BLaER1 treated with 17β-estradiol and CSF1 and Interleukin-3, amounts not matched to agents 10 nM and 100 nM (cell line): ENCODE measurements at regions not wholly inside any gene's neighbourhood (a gene's known extent, or its start where the extent isn't known, plus 50 kb on each side); places are given as distances from the start of the nearest gene placed in this dataset.

ENCODE experiments used
- H3K27ac ChIP-seq, 11 experiments: shearing (Covaris generic); formaldehyde crosslinking; 2 replicates each; pipeline ENCODE4 v1.8.1; 2022
- H3K27me3 ChIP-seq, 11 experiments: shearing (Covaris generic); formaldehyde crosslinking; 2 replicates each; pipeline ENCODE4 v1.8.1; 2022
- H3K36me3 ChIP-seq, 11 experiments: shearing (Covaris generic); formaldehyde crosslinking; 2 replicates each; pipeline ENCODE4 v1.8.1; 2022
- H3K4me1 ChIP-seq, 10 experiments: shearing (Covaris generic); formaldehyde crosslinking; 2 replicates each; pipeline ENCODE4 v1.8.1; 2022
- H3K4me2 ChIP-seq, 11 experiments: shearing (Covaris generic); formaldehyde crosslinking; 2 replicates each; pipeline ENCODE4 v1.8.1; 2022
- H3K4me3 ChIP-seq, 10 experiments: shearing (Covaris generic); formaldehyde crosslinking; 2 replicates each; pipeline ENCODE4 v1.8.1; 2022
- H3K9ac ChIP-seq, 11 experiments: shearing (Covaris generic); formaldehyde crosslinking; 2 replicates each; pipeline ENCODE4 v1.8.1; 2022
- H3K9me3 ChIP-seq, 11 experiments: shearing (Covaris generic); formaldehyde crosslinking; replicated peaks in 1 of 11; 2 replicates each; pipeline ENCODE4 v1.8.1; 2022
- H4K20me1 ChIP-seq, 11 experiments: shearing (Covaris generic); formaldehyde crosslinking; 2 replicates each; pipeline ENCODE4 v1.8.1; 2022
- Cebpa-rat ChIP-seq, 11 experiments: shearing (Covaris generic); IDR thresholded peaks; 2 replicates each; pipeline ENCODE4 v1.8.1; 2022

GRCh38 chr2:65662654-65663432 lies 230.4 kb upstream of the SPRED2 start:
- peaks cover 6 to 18% (median 14%) of the 10 kb centered on the region in 11 experiments; a peak in 18 of 22 replicates for H3K9me3 ChIP-seq
- TF ChIP-seq Cebpa-rat (IDR thresholded peaks at IDR 0.05) = no peak
- no peaks in the 10 kb centered on the region for H3K27me3 ChIP-seq
- H3K4me1 ChIP-seq = peaks cover 15 to 41% (median 26%) of the 10 kb centered on the region in 10 experiments
- H4K20me1 ChIP-seq = no peaks in the 10 kb centered on the region
- no peak overlapping the region for H3K27ac ChIP-seq
- peak overlapping the region in 8 of 10 experiments; percentile 1 to 52 (median 32); a peak in 8 of 20 replicates for H3K4me3 ChIP-seq
- H3K4me2 ChIP-seq = peak overlapping the region; percentile 60 to 80 (median 74)
- H3K9ac ChIP-seq = peak overlapping the region in 3 of 11 experiments; percentile 3 to 16 (median 9); a peak in 2 of 22 replicates
- H3K36me3 ChIP-seq = no peaks in the 10 kb centered on the region

- Histone ChIP-seq H3K27me3 (no peaks in the 10 kb centered on the region), H4K20me1 (no peaks in the 10 kb centered on the region), H3K36me3 (no peaks in the 10 kb centered on the region), H3K9ac (peak overlapping the region in 4 of 11 experiments; percentile 3 to 29 (median 12); a peak in 1 of 22 replicates), H3K27ac (no peak overlapping the region), H3K4me1 (peaks cover 15 to 41% (median 26%) of the 10 kb centered on the region in 10 experiments), H3K4me3 (peak overlapping the region in 8 of 10 experiments; percentile 1 to 52 (median 32); a peak in 10 of 20 replicates), H3K4me2 (peak overlapping the region; percentile 60 to 80 (median 74)), H3K9me3 (peaks cover under 1 to 10% (median 7%) of the 10 kb centered on the region in 11 experiments; a peak in 17 of 22 replicates)
- no peak for TF ChIP-seq Cebpa-rat (IDR thresholded peaks at IDR 0.05)
These were observed 229.7 kb upstream of the SPRED2 start for GRCh38 chr2:65661980-65662653.

- no peak overlapping the region for H3K4me3 ChIP-seq
- H3K9me3 ChIP-seq = no peaks in the 10 kb centered on the region
- no peaks in the 10 kb centered on the region for H3K27me3 ChIP-seq
- no peaks in the 10 kb centered on the region for H4K20me1 ChIP-seq
- TF ChIP-seq Cebpa-rat (IDR thresholded peaks at IDR 0.05) = no peak
- H3K4me2 ChIP-seq = no peak overlapping the region
- H3K9ac ChIP-seq = no peak overlapping the region
- no peaks in the 10 kb centered on the region for H3K36me3 ChIP-seq
- no peak overlapping the region for H3K27ac ChIP-seq
- peaks cover 11 to 27% (median 19%) of the 10 kb centered on the region in 10 experiments for H3K4me1 ChIP-seq
These were observed 227.9 kb upstream of the SPRED2 start for GRCh38 chr2:65660340-65660739.

- TF ChIP-seq Cebpa-rat (IDR thresholded peaks at IDR 0.05) = no peak
- Histone ChIP-seq H4K20me1 (no peaks in the 10 kb centered on the region), H3K9ac (no peak overlapping the region), H3K27me3 (no peaks in the 10 kb centered on the region), H3K36me3 (no peaks in the 10 kb centered on the region), H3K4me2 (no peak overlapping the region), H3K4me1 (peaks cover 11 to 23% (median 19%) of the 10 kb centered on the region in 10 experiments), H3K4me3 (no peak overlapping the region), H3K27ac (no peak overlapping the region), H3K9me3 (no peaks in the 10 kb centered on the region)
These were observed 226.5 kb upstream of the SPRED2 start for GRCh38 chr2:65658881-65659280.

DNA sequence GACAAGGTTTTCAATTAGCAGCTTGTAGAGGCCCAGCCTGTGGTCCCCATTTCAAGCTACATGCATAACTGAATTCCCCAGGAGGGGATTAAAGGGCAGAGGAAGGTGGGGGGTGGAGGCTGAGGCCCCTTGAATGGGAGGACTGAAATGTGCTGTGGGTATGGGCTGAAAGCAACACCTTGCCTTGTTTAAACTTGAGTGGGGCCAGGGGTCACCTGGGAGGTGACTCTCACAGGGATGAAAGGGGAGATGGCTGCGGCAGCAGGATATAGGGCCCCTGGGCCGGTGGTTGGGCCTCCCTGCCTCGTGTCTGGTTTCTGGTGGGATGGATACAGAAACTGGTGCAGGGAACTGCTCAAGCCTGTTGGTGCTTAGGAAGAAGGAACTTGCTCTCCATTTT lies 225.9 kb upstream of the SPRED2 start:
- Histone ChIP-seq H4K20me1 (no peaks in the 10 kb centered on the region), H3K27me3 (no peaks in the 10 kb centered on the region), H3K9ac (no peak overlapping the region), H3K4me3 (no peak overlapping the region), H3K27ac (no peak overlapping the region), H3K4me1 (peaks cover 11 to 20% (median 17%) of the 10 kb centered on the region in 10 experiments), H3K4me2 (no peak overlapping the region), H3K36me3 (no peaks in the 10 kb centered on the region), H3K9me3 (no peaks in the 10 kb centered on the region)
- no peak for TF ChIP-seq Cebpa-rat (IDR thresholded peaks at IDR 0.05)

- Histone ChIP-seq H3K4me2 (no peak overlapping the region), H3K36me3 (no peaks in the 10 kb centered on the region), H3K9ac (no peak overlapping the region), H3K27ac (no peak overlapping the region), H4K20me1 (no peaks in the 10 kb centered on the region), H3K9me3 (no peaks in the 10 kb centered on the region), H3K4me1 (no peaks in the 10 kb centered on the region), H3K4me3 (no peak overlapping the region), H3K27me3 (no peaks in the 10 kb centered on the region)
- no peak for TF ChIP-seq Cebpa-rat (IDR thresholded peaks at IDR 0.05)
These were observed 223.8 kb upstream of the SPRED2 start for GRCh38 chr2:65656160-65656718.

- Histone ChIP-seq H3K27me3 (no peaks in the 10 kb centered on the region), H3K4me3 (no peak overlapping the region), H3K9ac (no peak overlapping the region), H3K4me2 (no peak overlapping the region), H3K4me1 (no peaks in the 10 kb centered on the region), H3K9me3 (no peaks in the 10 kb centered on the region), H3K36me3 (no peaks in the 10 kb centered on the region), H3K27ac (no peak overlapping the region), H4K20me1 (no peaks in the 10 kb centered on the region)
- no peak for TF ChIP-seq Cebpa-rat (IDR thresholded peaks at IDR 0.05)
These were observed 222.6 kb upstream of the SPRED2 start for GRCh38 chr2:65655000-65655399.

- Histone ChIP-seq H3K9me3 (no peaks in the 10 kb centered on the region), H3K36me3 (no peaks in the 10 kb centered on the region), H3K4me1 (no peaks in the 10 kb centered on the region), H4K20me1 (no peaks in the 10 kb centered on the region), H3K4me2 (no peak overlapping the region), H3K4me3 (no peak overlapping the region), H3K9ac (no peak overlapping the region), H3K27me3 (no peaks in the 10 kb centered on the region), H3K27ac (no peak overlapping the region)
- no peak for TF ChIP-seq Cebpa-rat (IDR thresholded peaks at IDR 0.05)
These were observed 222.1 kb upstream of the SPRED2 start for GRCh38 chr2:65654496-65654895.

- no peaks in the 10 kb centered on the region for H3K27me3 ChIP-seq
- no peak overlapping the region for H3K9ac ChIP-seq
- H3K4me3 ChIP-seq = no peak overlapping the region
- H3K27ac ChIP-seq = no peak overlapping the region
- TF ChIP-seq Cebpa-rat (IDR thresholded peaks at IDR 0.05) = no peak
- H3K36me3 ChIP-seq = no peaks in the 10 kb centered on the region
- no peak overlapping the region for H3K4me2 ChIP-seq
- H3K9me3 ChIP-seq = no peaks in the 10 kb centered on the region
- H3K4me1 ChIP-seq = no peaks in the 10 kb centered on the region
- H4K20me1 ChIP-seq = no peaks in the 10 kb centered on the region
These were observed 219.7 kb upstream of the SPRED2 start for GRCh38 chr2:65652066-65652465.
